OCI-LY7 (cell line): ENCODE measurements at regions not wholly inside any gene's neighbourhood (a gene's known extent, or its start where the extent isn't known, plus 50 kb on each side); places are given as distances from the start of the nearest gene placed in this dataset.

ENCODE experiments used
- BruUV-seq: library from RNA; stranded (reverse); fragments of 400-500 nt; replicated peaks from 2 replicates; lab custom pipeline; 2021; lab: Mats Ljungman, UMichigan
- CTCF ChIA-PET: fragments of 300-600 bp; sonication (Branson Sonifier 250); formaldehyde crosslinking; loops from one replicate; lab custom pipeline; 2022; ENCODE audit warnings: antibody characterized with exemption; ENCODE audit not compliant: unreplicated experiment; lab: Charles Lee
- POLR2A ChIA-PET: fragments of 300-600 bp; sonication (Branson Sonifier 250); formaldehyde crosslinking; loops from one replicate; lab custom pipeline; 2022; ENCODE audit warnings: antibody characterized with exemption; lab: Charles Lee
- DNase-seq: peaks from one replicate; pipeline ENCODE4 v3.0.0-alpha.2; 2015; ENCODE audit warnings: low spot score
- H2AFZ ChIP-seq: fragments of 200-600 bp; sonication (generic), shearing (Covaris generic); 2 replicates; pipeline ENCODE4 v1.6.1; 2014; ENCODE audit warnings: mild to moderate bottlenecking, antibody characterized with exemption, low read length, moderate library complexity
- H3K27ac ChIP-seq: fragments of 200-600 bp; sonication (generic); 2 replicates; pipeline ENCODE4 v1.5.1; 2014; ENCODE audit warnings: mixed run types, low read depth, mild to moderate bottlenecking, moderate library complexity, low read length, inconsistent platforms; ENCODE audit not compliant: poor library complexity, severe bottlenecking
- H3K36me3 ChIP-seq: fragments of 200-600 bp; sonication (generic); 2 replicates; pipeline ENCODE4 v1.6.1; 2014; ENCODE audit warnings: mild to moderate bottlenecking, antibody characterized with exemption, low read length, moderate library complexity, mixed read lengths; ENCODE audit not compliant: insufficient read depth
- H3K4me1 ChIP-seq: fragments of 200-600 bp; sonication (generic); 2 replicates; pipeline ENCODE4 v1.5.1; 2014; ENCODE audit warnings: mild to moderate bottlenecking, low read length; ENCODE audit not compliant: insufficient read depth, poor library complexity, severe bottlenecking
- H3K4me2 ChIP-seq: fragments of 200-600 bp; sonication (generic); 2 replicates; pipeline ENCODE4 v1.6.1; 2014; ENCODE audit warnings: mild to moderate bottlenecking, low read length
- H3K4me3 ChIP-seq: fragments of 200-600 bp; sonication (generic); 2 replicates; pipeline ENCODE4 v1.5.1; 2014; ENCODE audit warnings: mild to moderate bottlenecking, low read depth, low read length; ENCODE audit not compliant: poor library complexity, severe bottlenecking
- H3K79me2 ChIP-seq: fragments of 200-600 bp; sonication (generic); 2 replicates; pipeline ENCODE4 v1.6.1; 2016; ENCODE audit warnings: low read depth, mild to moderate bottlenecking, low read length, moderate library complexity, mixed read lengths; ENCODE audit not compliant: insufficient read depth
- H3K9me2 ChIP-seq: fragments of 200-600 bp; sonication (generic); 2 replicates; pipeline ENCODE4 v1.6.1; 2016; ENCODE audit warnings: mild to moderate bottlenecking, low read length, mixed read lengths; ENCODE audit not compliant: insufficient read depth
- H3K9me3 ChIP-seq: fragments of 200-600 bp; sonication (generic); 2 replicates; pipeline ENCODE4 v1.6.1; 2014; ENCODE audit warnings: mild to moderate bottlenecking, mixed run types, low read length, mixed read lengths
- H4K20me1 ChIP-seq: fragments of 200-600 bp; sonication (generic); 2 replicates; pipeline ENCODE4 v1.6.1; 2014; ENCODE audit warnings: mild to moderate bottlenecking, antibody characterized with exemption, low read length, moderate library complexity, mixed read lengths; ENCODE audit not compliant: insufficient read depth
- CTCF ChIP-seq: fragments of 200-600 bp; sonication (generic); conservative IDR thresholded peaks from 2 replicates; pipeline ENCODE4 v1.5.1; 2014; ENCODE audit warnings: mild to moderate bottlenecking, antibody characterized with exemption, low read length, moderate library complexity, mixed read lengths
- EZH2phosphoT487 ChIP-seq: fragments of 200-600 bp; sonication (generic); IDR thresholded peaks from 2 replicates; pipeline ENCODE4 v1.6.1; 2018; ENCODE audit warnings: low read depth, borderline replicate concordance, mild to moderate bottlenecking, mixed run types, antibody characterized with exemption, low read length, moderate library complexity, mixed read lengths
- intact Hi-C: fragments of 100-400 bp; cut with micrococcal nuclease; formaldehyde crosslinking; loops from one replicate; pipeline ENCODE4 v1.10.0; 2022; ENCODE audit not compliant: unreplicated experiment

DNA sequence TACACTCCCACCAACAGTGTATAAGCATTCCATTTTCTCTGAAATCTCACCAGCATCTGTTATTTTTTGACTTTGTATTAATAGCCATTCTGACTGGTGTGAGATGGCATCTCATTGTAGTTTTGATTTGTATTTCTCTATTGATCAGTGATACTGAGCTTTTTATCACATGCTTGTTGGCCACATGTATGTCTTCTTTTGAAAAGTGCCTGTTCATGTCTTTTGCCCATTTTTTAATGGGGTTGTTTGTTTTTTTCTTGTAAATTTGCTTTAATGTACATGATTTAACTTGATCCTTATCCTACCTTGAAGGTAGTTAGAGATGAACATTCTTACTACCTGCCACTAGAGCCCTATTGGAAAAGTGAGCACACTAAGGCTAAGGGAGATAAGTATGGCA, 151.2 kb upstream of the KIF2A start:
- Histone ChIP-seq H3K4me2 (no peak overlapping the region), H2AFZ (no peak overlapping the region), H4K20me1 (no peaks in the 10 kb centered on the region), H3K4me1 (no peaks in the 10 kb centered on the region), H3K4me3 (no peak overlapping the region), H3K9me3 (no peaks in the 10 kb centered on the region), H3K27ac (no peak overlapping the region), H3K9me2 (no peaks in the 10 kb centered on the region), H3K36me3 (no peaks in the 10 kb centered on the region), H3K79me2 (no peaks in the 10 kb centered on the region)
- intact Hi-C loops: no loop called here
- BruUV-seq: no TSS peak
- TF ChIP-seq CTCF (no peak), EZH2phosphoT487 (no peak)
- ChIA-PET CTCF (no interaction called here), POLR2A (no interaction called here)
- DNase-seq: no peak

DNA sequence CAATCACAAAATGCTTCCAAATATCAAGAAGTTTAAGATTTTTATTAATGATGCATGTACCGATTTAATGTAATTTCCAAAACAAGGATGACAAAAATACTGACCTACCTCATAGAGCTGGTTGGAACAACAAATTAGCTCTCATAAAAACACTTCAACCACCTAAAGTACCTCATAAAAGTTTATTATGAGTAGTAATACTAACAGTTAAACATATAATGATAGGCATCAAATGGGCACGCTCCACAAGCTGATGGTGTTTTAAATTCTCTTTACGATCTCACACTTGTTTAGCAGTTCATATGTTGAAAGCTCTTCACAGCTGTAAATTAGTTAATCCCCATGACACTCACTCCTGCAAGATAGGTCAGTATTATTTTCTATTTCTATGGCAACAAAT, 150.0 kb upstream of the KIF2A start:
- TF ChIP-seq CTCF (no peak), EZH2phosphoT487 (no peak)
- Histone ChIP-seq H3K4me2 (no peak overlapping the region), H3K9me2 (no peaks in the 10 kb centered on the region), H3K4me3 (no peak overlapping the region), H4K20me1 (no peaks in the 10 kb centered on the region), H3K4me1 (no peaks in the 10 kb centered on the region), H2AFZ (no peak overlapping the region), H3K79me2 (no peaks in the 10 kb centered on the region), H3K27ac (no peak overlapping the region), H3K9me3 (no peaks in the 10 kb centered on the region), H3K36me3 (no peaks in the 10 kb centered on the region)
- no peak for DNase-seq
- intact Hi-C loops: no loop called here
- no TSS peak for BruUV-seq
- CTCF ChIA-PET: no interaction called here
- POLR2A ChIA-PET: no interaction called here

DNA sequence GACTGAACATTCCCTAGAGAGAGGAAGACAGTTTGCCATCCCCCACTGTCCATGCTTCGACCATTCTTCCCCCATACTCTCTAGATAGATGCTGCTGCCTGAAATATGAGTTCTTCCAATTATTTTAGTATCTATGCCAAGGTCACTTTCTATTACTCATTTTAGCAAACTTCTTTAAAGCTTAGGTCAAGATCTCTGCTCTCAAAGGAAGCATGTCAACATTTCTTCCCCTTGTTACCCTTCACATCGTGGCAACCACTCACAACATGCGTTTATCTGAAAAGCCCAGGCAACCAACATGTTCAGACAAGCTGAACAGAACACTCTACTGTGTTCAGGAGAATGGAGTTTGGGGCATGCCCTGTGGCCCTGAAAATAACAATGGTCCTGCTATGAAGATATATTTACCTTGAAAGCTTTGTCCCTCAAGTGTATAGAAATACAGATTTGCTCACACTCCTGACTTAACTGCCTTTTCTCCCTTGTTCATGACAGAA, 138.4 kb upstream of the KIF2A start:
- H3K9me3 ChIP-seq: no peaks in the 10 kb centered on the region
- BruUV-seq: no TSS peak
- H3K79me2 ChIP-seq: no peaks in the 10 kb centered on the region
- TF ChIP-seq CTCF (no peak), EZH2phosphoT487 (no peak)
- no peak overlapping the region for H3K4me3 ChIP-seq
- H3K36me3 ChIP-seq: no peaks in the 10 kb centered on the region
- CTCF ChIA-PET: no interaction called here
- intact Hi-C loops: no loop called here
- no peak for DNase-seq
- no peak overlapping the region for H3K4me2 ChIP-seq
- no peaks in the 10 kb centered on the region for H3K9me2 ChIP-seq
- no peak overlapping the region for H3K27ac ChIP-seq
- POLR2A ChIA-PET: no interaction called here
- no peak overlapping the region for H2AFZ ChIP-seq
- H3K4me1 ChIP-seq: no peaks in the 10 kb centered on the region
- no peaks in the 10 kb centered on the region for H4K20me1 ChIP-seq
